ENCODE measurements at regions not wholly inside any gene's neighbourhood (a gene's known extent, or its start where the extent isn't known, plus 50 kb on each side); places are given as distances from the start of the nearest gene placed in this dataset.

DNA sequence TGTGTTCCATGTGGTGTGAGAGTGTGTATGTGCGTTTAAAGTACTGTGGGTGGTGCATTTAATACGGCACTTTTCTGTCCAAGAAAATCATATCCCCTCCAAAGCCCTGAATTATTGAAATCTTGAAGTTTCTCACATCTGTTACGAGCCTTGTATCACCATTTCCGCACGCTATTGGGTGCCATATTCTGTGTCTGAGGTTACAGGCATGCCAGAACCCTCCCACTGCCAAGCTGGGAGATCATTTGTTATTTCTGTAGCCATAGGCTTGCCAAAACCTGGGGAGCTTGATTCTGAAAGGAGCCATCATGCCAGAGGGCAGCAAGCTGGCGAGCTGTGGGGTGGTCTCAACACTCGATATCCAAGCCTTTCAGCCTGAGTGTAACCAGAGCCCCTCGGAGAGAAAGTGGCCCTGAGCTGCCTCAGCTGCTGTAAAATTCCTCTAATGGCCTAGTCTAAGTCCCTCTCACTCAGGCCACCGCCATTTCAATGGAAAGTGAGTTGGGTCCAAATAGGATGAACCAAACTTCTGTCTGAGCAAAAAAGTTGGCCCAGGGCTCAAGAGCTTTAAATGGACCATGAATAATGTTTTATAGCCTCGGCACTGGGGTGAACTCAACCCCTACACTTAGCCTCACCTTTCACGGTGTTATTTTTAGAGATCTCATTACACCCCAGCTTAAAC lies 298.4 kb upstream of the DUSP10 start:
- TF ChIP-seq, protein P1, sequence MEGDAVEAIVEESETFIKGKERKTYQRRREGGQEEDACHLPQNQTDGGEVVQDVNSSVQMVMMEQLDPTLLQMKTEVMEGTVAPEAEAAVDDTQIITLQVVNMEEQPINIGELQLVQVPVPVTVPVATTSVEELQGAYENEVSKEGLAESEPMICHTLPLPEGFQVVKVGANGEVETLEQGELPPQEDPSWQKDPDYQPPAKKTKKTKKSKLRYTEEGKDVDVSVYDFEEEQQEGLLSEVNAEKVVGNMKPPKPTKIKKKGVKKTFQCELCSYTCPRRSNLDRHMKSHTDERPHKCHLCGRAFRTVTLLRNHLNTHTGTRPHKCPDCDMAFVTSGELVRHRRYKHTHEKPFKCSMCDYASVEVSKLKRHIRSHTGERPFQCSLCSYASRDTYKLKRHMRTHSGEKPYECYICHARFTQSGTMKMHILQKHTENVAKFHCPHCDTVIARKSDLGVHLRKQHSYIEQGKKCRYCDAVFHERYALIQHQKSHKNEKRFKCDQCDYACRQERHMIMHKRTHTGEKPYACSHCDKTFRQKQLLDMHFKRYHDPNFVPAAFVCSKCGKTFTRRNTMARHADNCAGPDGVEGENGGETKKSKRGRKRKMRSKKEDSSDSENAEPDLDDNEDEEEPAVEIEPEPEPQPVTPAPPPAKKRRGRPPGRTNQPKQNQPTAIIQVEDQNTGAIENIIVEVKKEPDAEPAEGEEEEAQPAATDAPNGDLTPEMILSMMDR (IDR thresholded peaks at IDR 0.05): no peak
- no peak for TF ChIP-seq POLR2A (IDR thresholded peaks at IDR 0.05)
